ENCODE measurements at regions not wholly inside any gene's neighbourhood (a gene's known extent, or its start where the extent isn't known, plus 50 kb on each side); places are given as distances from the start of the nearest gene placed in this dataset.

GRCh38 chr3:18830087-18830486, 318.2 kb upstream of the KCNH8 start:
- no peak for DNase-seq
- no peak for ATAC-seq
- intact Hi-C loops (cut with DNase I) = no loop called here
- no peak for TF ChIP-seq POLR2A (IDR thresholded peaks at IDR 0.05)
- TF ChIP-seq CTCF (IDR thresholded peaks at IDR 0.05) = no peak
- Histone ChIP-seq H3K4me1 (no peaks in the 10 kb centered on the region), H3K27me3 (no peaks in the 10 kb centered on the region), H3K4me3 (no peak overlapping the region), H3K9me3 (no peaks in the 10 kb centered on the region), H3K36me3 (no peaks in the 10 kb centered on the region), H3K27ac (no peak overlapping the region)
- 31% methylated on average over 5 of the region's 5 CpGs for WGBS (ENCODE audit: insufficient coverage, low coverage, low lambda C conversion rate, missing lambda C conversion rate)

DNA sequence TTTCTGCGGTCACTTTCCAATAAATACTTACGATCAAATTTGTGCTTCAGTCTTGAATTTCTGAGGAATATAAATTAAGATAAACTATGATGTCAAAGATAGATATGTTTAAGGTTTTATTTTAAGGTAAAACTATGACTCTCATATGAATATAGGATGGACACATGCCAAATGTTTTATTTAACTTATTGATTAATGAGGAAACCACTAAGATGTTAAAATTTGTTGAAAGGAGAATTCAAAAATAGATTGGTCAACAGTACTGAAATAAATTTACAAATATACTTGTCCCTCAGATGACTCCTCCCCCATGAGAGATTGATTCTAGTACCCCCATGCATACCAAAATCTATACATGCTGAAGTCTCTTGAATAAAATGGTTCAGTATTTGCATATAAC, 319.7 kb upstream of the KCNH8 start:
- intact Hi-C loops (cut with DNase I) = no loop called here
- ATAC-seq = no peak
- WGBS (ENCODE audit: insufficient coverage, low coverage, low lambda C conversion rate, missing lambda C conversion rate) = 87% methylated on average over 2 of the region's 2 CpGs

DNA sequence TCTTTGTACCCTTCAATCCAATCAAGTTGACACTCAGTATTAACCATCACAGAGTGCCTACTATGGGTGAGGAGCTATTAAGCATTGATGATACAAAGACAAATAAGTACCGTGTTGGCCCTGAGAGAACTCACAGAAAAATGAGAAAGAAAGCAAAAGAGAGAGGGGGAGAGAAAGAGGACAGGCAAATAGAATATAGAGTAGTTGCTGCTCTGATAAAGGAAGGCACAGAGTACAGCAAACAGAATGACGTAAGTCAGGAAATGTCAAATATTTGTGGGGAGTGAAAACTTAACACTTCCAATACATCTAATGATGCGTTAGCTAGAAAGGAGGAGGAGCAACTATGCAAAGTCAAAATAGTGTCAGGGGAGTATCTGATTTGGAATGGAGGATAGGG, 320.6 kb upstream of the KCNH8 start:
- DNase-seq = no peak
- Histone ChIP-seq H3K9me3 (no peaks in the 10 kb centered on the region), H3K27ac (no peak overlapping the region), H3K4me1 (no peaks in the 10 kb centered on the region), H3K4me3 (no peak overlapping the region), H3K36me3 (no peaks in the 10 kb centered on the region), H3K27me3 (no peaks in the 10 kb centered on the region)
- intact Hi-C loops (cut with DNase I) = no loop called here
- no peak for ATAC-seq
- no peak for TF ChIP-seq POLR2A (IDR thresholded peaks at IDR 0.05)
- TF ChIP-seq CTCF (IDR thresholded peaks at IDR 0.05) = no peak
- 35% methylated on average over 3 of the region's 3 CpGs for WGBS (ENCODE audit: insufficient coverage, low coverage, low lambda C conversion rate, missing lambda C conversion rate)

More for the DNA sequence above, 319.7 kb upstream of the KCNH8 start:
- Histone ChIP-seq H3K27ac (no peak overlapping the region), H3K9me3 (no peaks in the 10 kb centered on the region), H3K27me3 (no peaks in the 10 kb centered on the region), H3K4me1 (no peaks in the 10 kb centered on the region), H3K36me3 (no peaks in the 10 kb centered on the region), H3K4me3 (no peak overlapping the region)
- TF ChIP-seq CTCF (IDR thresholded peaks at IDR 0.05) (no peak), POLR2A (IDR thresholded peaks at IDR 0.05) (no peak)
- no peak for DNase-seq

GRCh38 chr3:18825665-18826064, 322.6 kb upstream of the KCNH8 start:
- DNase-seq (no peak), ATAC-seq (no peak)
- H3K9me3 ChIP-seq = no peaks in the 10 kb centered on the region
- H3K4me1 ChIP-seq = no peaks in the 10 kb centered on the region
- TF ChIP-seq POLR2A (IDR thresholded peaks at IDR 0.05) = no peak
- no peak for TF ChIP-seq CTCF (IDR thresholded peaks at IDR 0.05)
- intact Hi-C loops (cut with DNase I) = no loop called here
- 78% methylated on average over 2 of the region's 2 CpGs for WGBS (ENCODE audit: insufficient coverage, low coverage, low lambda C conversion rate, missing lambda C conversion rate)
- no peaks in the 10 kb centered on the region for H3K36me3 ChIP-seq
- H3K4me3 ChIP-seq = no peak overlapping the region
- H3K27ac ChIP-seq = no peak overlapping the region
- H3K27me3 ChIP-seq = no peaks in the 10 kb centered on the region

- intact Hi-C loops (cut with DNase I) = no loop called here
- no peak for DNase-seq
- TF ChIP-seq POLR2A (IDR thresholded peaks at IDR 0.05) = no peak
- Histone ChIP-seq H3K27ac (no peak overlapping the region), H3K9me3 (no peaks in the 10 kb centered on the region), H3K27me3 (no peaks in the 10 kb centered on the region), H3K4me3 (no peak overlapping the region), H3K36me3 (no peaks in the 10 kb centered on the region), H3K4me1 (no peaks in the 10 kb centered on the region)
- 58% methylated on average over 2 of the region's 3 CpGs for WGBS (ENCODE audit: insufficient coverage, low coverage, low lambda C conversion rate, missing lambda C conversion rate)
- no peak for ATAC-seq
Observed at GRCh38 chr3:18813300-18813699, 335.0 kb upstream of the KCNH8 start.

Data from right lobe of liver (tissue), 6 donors.